ENCODE measurements at regions not wholly inside any gene's neighbourhood (a gene's known extent, or its start where the extent isn't known, plus 50 kb on each side); places are given as distances from the start of the nearest gene placed in this dataset.

GRCh38 chr2:121880283-121880682 is 124.8 kb downstream of the TSN start:
- no peak overlapping the region for H3K9ac ChIP-seq (ENCODE audit: low read length)

GRCh38 chr2:121881038-121881437 is 125.6 kb downstream of the TSN start:
- no peak overlapping the region for H3K4me2 ChIP-seq (ENCODE audit: low read depth, low read length, poor library complexity, severe bottlenecking)
- no peak overlapping the region for H2AFZ ChIP-seq (ENCODE audit: low read length)
- H3K27me3 ChIP-seq (ENCODE audit: low read length): no peaks in the 10 kb centered on the region

More at GRCh38 chr2:121880283-121880682, 124.8 kb downstream of the TSN start:
- Histone ChIP-seq H3K9me3 (ENCODE audit: low read length) (no peaks in the 10 kb centered on the region), H3K36me3 (ENCODE audit: insufficient read depth, low read length) (no peaks in the 10 kb centered on the region), H3K9me2 (replicated peaks; ENCODE audit: insufficient read depth, low read length) (no peaks in the 10 kb centered on the region), H2AFZ (ENCODE audit: low read length) (no peak overlapping the region), H3K4me3 (ENCODE audit: low read length) (no peak overlapping the region), H3K4me2 (ENCODE audit: low read depth, low read length, poor library complexity, severe bottlenecking) (no peak overlapping the region), H3K4me1 (ENCODE audit: low read length) (no peaks in the 10 kb centered on the region), H3K79me2 (ENCODE audit: low read length) (no peaks in the 10 kb centered on the region), H4K20me1 (ENCODE audit: insufficient read depth, low read depth, low read length) (no peaks in the 10 kb centered on the region), H3K27ac (ENCODE audit: low read length) (no peak overlapping the region), H3K27me3 (ENCODE audit: low read length) (no peaks in the 10 kb centered on the region)
- no peak for DNase-seq

GRCh38 chr2:121881950-121882349 is 126.5 kb downstream of the TSN start:
- Histone ChIP-seq H3K9ac (ENCODE audit: low read length) (no peak overlapping the region), H3K79me2 (ENCODE audit: low read length) (no peaks in the 10 kb centered on the region), H3K27me3 (ENCODE audit: low read length) (no peaks in the 10 kb centered on the region), H3K9me3 (ENCODE audit: low read length) (no peaks in the 10 kb centered on the region), H3K4me3 (ENCODE audit: low read length) (no peak overlapping the region), H3K36me3 (ENCODE audit: insufficient read depth, low read length) (no peaks in the 10 kb centered on the region), H3K27ac (ENCODE audit: low read length) (no peak overlapping the region), H4K20me1 (ENCODE audit: insufficient read depth, low read depth, low read length) (no peaks in the 10 kb centered on the region), H3K9me2 (replicated peaks; ENCODE audit: insufficient read depth, low read length) (no peaks in the 10 kb centered on the region), H2AFZ (ENCODE audit: low read length) (no peak overlapping the region), H3K4me2 (ENCODE audit: low read depth, low read length, poor library complexity, severe bottlenecking) (no peak overlapping the region), H3K4me1 (ENCODE audit: low read length) (no peaks in the 10 kb centered on the region)
- DNase-seq: no peak

More at GRCh38 chr2:121881038-121881437, 125.6 kb downstream of the TSN start:
- Histone ChIP-seq H4K20me1 (ENCODE audit: insufficient read depth, low read depth, low read length) (no peaks in the 10 kb centered on the region), H3K79me2 (ENCODE audit: low read length) (no peaks in the 10 kb centered on the region), H3K9me2 (replicated peaks; ENCODE audit: insufficient read depth, low read length) (no peaks in the 10 kb centered on the region), H3K4me1 (ENCODE audit: low read length) (no peaks in the 10 kb centered on the region), H3K9me3 (ENCODE audit: low read length) (no peaks in the 10 kb centered on the region), H3K27ac (ENCODE audit: low read length) (no peak overlapping the region), H3K9ac (ENCODE audit: low read length) (no peak overlapping the region), H3K4me3 (ENCODE audit: low read length) (no peak overlapping the region), H3K36me3 (ENCODE audit: insufficient read depth, low read length) (no peaks in the 10 kb centered on the region)
- no peak for DNase-seq

GRCh38 chr2:121884078-121884477 is 128.6 kb downstream of the TSN start:
- Histone ChIP-seq H3K27me3 (ENCODE audit: low read length) (no peaks in the 10 kb centered on the region), H2AFZ (ENCODE audit: low read length) (no peak overlapping the region), H3K79me2 (ENCODE audit: low read length) (no peaks in the 10 kb centered on the region), H3K27ac (ENCODE audit: low read length) (no peak overlapping the region), H4K20me1 (ENCODE audit: insufficient read depth, low read depth, low read length) (no peaks in the 10 kb centered on the region), H3K4me3 (ENCODE audit: low read length) (no peak overlapping the region), H3K9me2 (replicated peaks; ENCODE audit: insufficient read depth, low read length) (no peaks in the 10 kb centered on the region), H3K4me1 (ENCODE audit: low read length) (no peaks in the 10 kb centered on the region), H3K9ac (ENCODE audit: low read length) (no peak overlapping the region), H3K4me2 (ENCODE audit: low read depth, low read length, poor library complexity, severe bottlenecking) (no peak overlapping the region), H3K9me3 (ENCODE audit: low read length) (no peaks in the 10 kb centered on the region), H3K36me3 (ENCODE audit: insufficient read depth, low read length) (no peaks in the 10 kb centered on the region)
- DNase-seq: no peak

GRCh38 chr2:121884511-121884921 is 129.1 kb downstream of the TSN start:
- Histone ChIP-seq H3K4me1 (ENCODE audit: low read length) (no peaks in the 10 kb centered on the region), H3K36me3 (ENCODE audit: insufficient read depth, low read length) (no peaks in the 10 kb centered on the region), H3K27me3 (ENCODE audit: low read length) (no peaks in the 10 kb centered on the region), H3K4me3 (ENCODE audit: low read length) (no peak overlapping the region), H3K79me2 (ENCODE audit: low read length) (no peaks in the 10 kb centered on the region), H3K9me2 (replicated peaks; ENCODE audit: insufficient read depth, low read length) (no peaks in the 10 kb centered on the region), H2AFZ (ENCODE audit: low read length) (no peak overlapping the region), H3K9me3 (ENCODE audit: low read length) (no peaks in the 10 kb centered on the region), H3K9ac (ENCODE audit: low read length) (no peak overlapping the region), H3K4me2 (ENCODE audit: low read depth, low read length, poor library complexity, severe bottlenecking) (no peak overlapping the region), H4K20me1 (ENCODE audit: insufficient read depth, low read depth, low read length) (no peaks in the 10 kb centered on the region), H3K27ac (ENCODE audit: low read length) (no peak overlapping the region)
- DNase-seq: no peak

DNA sequence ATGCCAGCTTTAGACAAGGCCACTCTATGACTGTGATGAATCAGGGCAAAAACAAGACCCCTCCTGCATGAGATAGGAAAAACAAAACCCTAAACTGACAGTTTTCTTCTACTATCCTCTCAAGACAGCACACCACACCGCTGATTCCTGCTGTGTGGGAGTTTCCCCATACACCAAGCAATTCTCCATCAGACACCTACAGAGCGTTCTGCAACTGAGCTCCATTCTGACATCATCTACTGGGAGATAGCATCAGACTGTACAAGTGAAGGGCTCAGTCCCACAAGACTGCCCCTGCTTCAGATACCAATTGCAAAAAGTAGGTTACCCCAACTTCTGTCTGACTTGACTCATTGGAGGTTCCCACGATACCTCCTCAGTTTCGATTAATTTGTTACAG is 130.6 kb downstream of the TSN start:
- DNase-seq: no peak
- no peak overlapping the region for H3K4me2 ChIP-seq (ENCODE audit: low read depth, low read length, poor library complexity, severe bottlenecking)

GRCh38 chr2:121887513-121888188 is 132.2 kb downstream of the TSN start:
- Histone ChIP-seq H3K36me3 (ENCODE audit: insufficient read depth, low read length) (no peaks in the 10 kb centered on the region), H3K4me3 (ENCODE audit: low read length) (no peak overlapping the region), H3K4me2 (ENCODE audit: low read depth, low read length, poor library complexity, severe bottlenecking) (no peak overlapping the region), H3K9me2 (replicated peaks; ENCODE audit: insufficient read depth, low read length) (no peaks in the 10 kb centered on the region), H2AFZ (ENCODE audit: low read length) (no peak overlapping the region), H3K4me1 (ENCODE audit: low read length) (no peaks in the 10 kb centered on the region), H3K79me2 (ENCODE audit: low read length) (no peaks in the 10 kb centered on the region), H3K9ac (ENCODE audit: low read length) (no peak overlapping the region), H3K27ac (ENCODE audit: low read length) (no peak overlapping the region), H4K20me1 (ENCODE audit: insufficient read depth, low read depth, low read length) (no peaks in the 10 kb centered on the region), H3K27me3 (ENCODE audit: low read length) (no peaks in the 10 kb centered on the region), H3K9me3 (ENCODE audit: low read length) (no peaks in the 10 kb centered on the region)
- no peak for DNase-seq

More for the DNA sequence above, 130.6 kb downstream of the TSN start:
- Histone ChIP-seq H3K36me3 (ENCODE audit: insufficient read depth, low read length) (no peaks in the 10 kb centered on the region), H3K4me1 (ENCODE audit: low read length) (no peaks in the 10 kb centered on the region), H3K9ac (ENCODE audit: low read length) (no peak overlapping the region), H3K27me3 (ENCODE audit: low read length) (no peaks in the 10 kb centered on the region), H4K20me1 (ENCODE audit: insufficient read depth, low read depth, low read length) (no peaks in the 10 kb centered on the region), H3K9me3 (ENCODE audit: low read length) (no peaks in the 10 kb centered on the region), H3K4me3 (ENCODE audit: low read length) (no peak overlapping the region), H3K27ac (ENCODE audit: low read length) (no peak overlapping the region), H3K79me2 (ENCODE audit: low read length) (no peaks in the 10 kb centered on the region), H3K9me2 (replicated peaks; ENCODE audit: insufficient read depth, low read length) (no peaks in the 10 kb centered on the region), H2AFZ (ENCODE audit: low read length) (no peak overlapping the region)

- no peaks in the 10 kb centered on the region for H3K79me2 ChIP-seq (ENCODE audit: low read length)
- no peaks in the 10 kb centered on the region for H3K36me3 ChIP-seq (ENCODE audit: insufficient read depth, low read length)
- no peak overlapping the region for H3K4me2 ChIP-seq (ENCODE audit: low read depth, low read length, poor library complexity, severe bottlenecking)
- DNase-seq: peak; percentile 83
- no peak overlapping the region for H3K27ac ChIP-seq (ENCODE audit: low read length)
- no peaks in the 10 kb centered on the region for H4K20me1 ChIP-seq (ENCODE audit: insufficient read depth, low read depth, low read length)
- no peaks in the 10 kb centered on the region for H3K4me1 ChIP-seq (ENCODE audit: low read length)
- no peak overlapping the region for H3K9ac ChIP-seq (ENCODE audit: low read length)
- no peak overlapping the region for H2AFZ ChIP-seq (ENCODE audit: low read length)
- no peaks in the 10 kb centered on the region for H3K9me3 ChIP-seq (ENCODE audit: low read length)
- H3K4me3 ChIP-seq (ENCODE audit: low read length): no peak overlapping the region
- no peaks in the 10 kb centered on the region for H3K9me2 ChIP-seq (replicated peaks; ENCODE audit: insufficient read depth, low read length)
- no peaks in the 10 kb centered on the region for H3K27me3 ChIP-seq (ENCODE audit: low read length)
Observed at GRCh38 chr2:121888189-121888557, 132.7 kb downstream of the TSN start.
